ENCODE measurements at regions not wholly inside any gene's neighbourhood (a gene's known extent, or its start where the extent isn't known, plus 50 kb on each side); places are given as distances from the start of the nearest gene placed in this dataset.
"Not testable (repeated sequence)": the region's sequence is repeated elsewhere in the genome, so short reads cannot be mapped to it uniquely, and the experiment has no call there.

GRCh38 chr1:95905818-95906395, 671.9 kb downstream of the RWDD3 start:
- no peak for DNase-seq (ENCODE audit: low spot score)

- DNase-seq (ENCODE audit: low spot score) = not testable (repeated sequence)
These were observed 677.7 kb downstream of the RWDD3 start for GRCh38 chr1:95911739-95912138.

- no peak for DNase-seq (ENCODE audit: low spot score)
These were observed 682.6 kb downstream of the RWDD3 start for GRCh38 chr1:95916616-95917015.

GRCh38 chr1:95924684-95925083, 690.7 kb downstream of the RWDD3 start:
- DNase-seq (ENCODE audit: low spot score) = no peak

GRCh38 chr1:95926331-95926730, 692.3 kb downstream of the RWDD3 start:
- no peak for DNase-seq (ENCODE audit: low spot score)

GRCh38 chr1:95927061-95927460, 693.1 kb downstream of the RWDD3 start:
- no peak for DNase-seq (ENCODE audit: low spot score)

- no peak for DNase-seq (ENCODE audit: low spot score)
These were observed 701.7 kb downstream of the RWDD3 start for GRCh38 chr1:95935719-95936118.

- no peak for DNase-seq (ENCODE audit: low spot score)
These were observed 707.2 kb downstream of the RWDD3 start for GRCh38 chr1:95941121-95941798.

- DNase-seq (ENCODE audit: low spot score) = no peak
These were observed 714.0 kb downstream of the RWDD3 start for GRCh38 chr1:95948023-95948422.

- no peak for DNase-seq (ENCODE audit: low spot score)
These were observed 717.5 kb downstream of the RWDD3 start for GRCh38 chr1:95951371-95952102.

- DNase-seq (ENCODE audit: low spot score) = no peak
These were observed 719.0 kb downstream of the RWDD3 start for GRCh38 chr1:95953015-95953414.

GRCh38 chr1:95954585-95954984, 720.6 kb downstream of the RWDD3 start:
- no peak for DNase-seq (ENCODE audit: low spot score)

GRCh38 chr1:95956215-95956614, 722.2 kb downstream of the RWDD3 start:
- no peak for DNase-seq (ENCODE audit: low spot score)

GRCh38 chr1:95957748-95958147, 723.7 kb downstream of the RWDD3 start:
- DNase-seq (ENCODE audit: low spot score) = no peak

- DNase-seq (ENCODE audit: low spot score) = no peak
These were observed 732.9 kb downstream of the RWDD3 start for GRCh38 chr1:95966866-95967265.

GRCh38 chr1:95974586-95974985, 740.6 kb downstream of the RWDD3 start:
- DNase-seq (ENCODE audit: low spot score) = no peak

- DNase-seq (ENCODE audit: low spot score) = no peak
These were observed 738.9 kb upstream of the PTBP2 start for GRCh38 chr1:95982711-95983110.

- DNase-seq (ENCODE audit: low spot score) = no peak
These were observed 737.8 kb upstream of the PTBP2 start for GRCh38 chr1:95983831-95984230.

- no peak for DNase-seq (ENCODE audit: low spot score)
These were observed 736.7 kb upstream of the PTBP2 start for GRCh38 chr1:95984798-95985374.

- no peak for DNase-seq (ENCODE audit: low spot score)
These were observed 731.6 kb upstream of the PTBP2 start for GRCh38 chr1:95990033-95990432.

GRCh38 chr1:95991787-95992520, 729.6 kb upstream of the PTBP2 start:
- DNase-seq (ENCODE audit: low spot score) = no peak

- DNase-seq (ENCODE audit: low spot score) = no peak
These were observed 726.9 kb upstream of the PTBP2 start for GRCh38 chr1:95994643-95995042.
